ENCODE measurements at regions not wholly inside any gene's neighbourhood (a gene's known extent, or its start where the extent isn't known, plus 50 kb on each side); places are given as distances from the start of the nearest gene placed in this dataset.

GRCh38 chr13:103883698-103884097, 817.5 kb upstream of the SLC10A2 start:
- no peak for TF ChIP-seq CTCF (IDR thresholded peaks at IDR 0.05; ENCODE audit: borderline replicate concordance, extremely low read depth, low read length, poor library complexity, severe bottlenecking)
- no peak for TF ChIP-seq EZH2 (IDR thresholded peaks at IDR 0.05; ENCODE audit: borderline replicate concordance, low read depth, low read length, severe bottlenecking)
